NOMO-1 (cell line): ENCODE measurements at regions not wholly inside any gene's neighbourhood (a gene's known extent, or its start where the extent isn't known, plus 50 kb on each side); places are given as distances from the start of the nearest gene placed in this dataset.
"Not testable (repeated sequence)": the region's sequence is repeated elsewhere in the genome, so short reads cannot be mapped to it uniquely, and the experiment has no call there.

ENCODE experiments used
- DNase-seq, 2 experiments: peaks; one replicate each; lab custom pipeline; 2025; ENCODE audit not compliant: unreplicated experiment in 2 of 2; lab: John Stamatoyannopoulos, UW

- DNase-seq, result not testable (repeated sequence)
Measured at GRCh38 chr7:76926416-76926815, 105.7 kb downstream of the SPDYE17 start.

DNA sequence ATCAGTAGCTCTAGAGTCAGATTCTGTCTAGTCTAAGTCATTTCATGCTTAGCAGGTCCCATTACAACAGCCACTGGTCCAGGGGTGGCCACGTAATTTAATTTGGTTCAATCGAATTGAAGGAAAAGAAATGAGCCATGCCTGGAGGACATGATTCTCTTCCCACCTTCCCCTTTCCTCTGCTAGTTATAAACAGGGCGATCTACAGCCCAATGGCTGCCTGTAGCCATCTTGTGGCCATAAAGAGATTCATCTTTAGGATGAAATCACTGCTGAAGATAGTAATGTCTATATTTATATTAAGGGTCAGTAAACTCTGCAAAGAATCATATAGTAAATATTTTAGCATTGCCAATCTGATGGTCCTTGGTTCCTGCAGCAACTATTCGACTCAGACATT is 107.4 kb downstream of the SPDYE17 start:
- not testable (repeated sequence) for DNase-seq

DNA sequence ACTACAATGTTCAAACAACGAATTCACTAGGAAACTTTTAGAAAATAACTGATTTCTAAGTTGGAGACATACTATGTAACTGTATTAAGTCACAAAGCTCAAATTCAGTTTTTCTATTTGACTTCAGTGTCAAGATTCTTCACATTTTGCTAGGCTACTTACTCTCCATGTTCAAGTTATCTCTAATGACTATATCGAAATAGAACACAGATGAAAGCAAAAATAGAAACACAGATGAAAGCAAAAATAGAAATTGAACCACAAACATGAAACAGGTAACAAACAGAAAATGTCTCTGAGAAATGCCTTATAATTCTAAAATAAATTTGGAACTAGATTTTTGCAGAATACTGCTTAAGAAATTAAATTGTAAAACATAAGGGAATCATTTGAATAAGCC is 113.5 kb downstream of the SPDYE17 start:
- not testable (repeated sequence) for DNase-seq

DNA sequence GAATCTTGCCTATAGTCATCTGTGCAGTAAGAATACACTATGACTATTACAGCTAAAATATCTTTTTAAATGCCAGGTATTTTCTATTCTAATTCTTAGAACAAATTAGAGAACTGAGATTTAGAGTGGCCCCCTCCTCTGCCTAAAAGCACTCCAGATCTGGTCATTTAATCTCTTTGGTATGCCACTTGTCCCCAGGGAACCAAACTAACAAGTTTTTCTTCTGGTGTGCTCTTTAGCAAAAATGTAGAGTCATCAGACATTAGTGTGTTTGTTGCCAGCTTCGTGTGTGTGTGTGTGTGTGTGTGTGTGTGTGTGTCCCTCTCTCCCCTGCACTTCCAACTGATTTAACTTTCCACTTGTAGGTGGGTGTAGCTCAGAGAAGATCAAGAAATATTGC is 117.8 kb downstream of the SPDYE17 start:
- not testable (repeated sequence) for DNase-seq

DNA sequence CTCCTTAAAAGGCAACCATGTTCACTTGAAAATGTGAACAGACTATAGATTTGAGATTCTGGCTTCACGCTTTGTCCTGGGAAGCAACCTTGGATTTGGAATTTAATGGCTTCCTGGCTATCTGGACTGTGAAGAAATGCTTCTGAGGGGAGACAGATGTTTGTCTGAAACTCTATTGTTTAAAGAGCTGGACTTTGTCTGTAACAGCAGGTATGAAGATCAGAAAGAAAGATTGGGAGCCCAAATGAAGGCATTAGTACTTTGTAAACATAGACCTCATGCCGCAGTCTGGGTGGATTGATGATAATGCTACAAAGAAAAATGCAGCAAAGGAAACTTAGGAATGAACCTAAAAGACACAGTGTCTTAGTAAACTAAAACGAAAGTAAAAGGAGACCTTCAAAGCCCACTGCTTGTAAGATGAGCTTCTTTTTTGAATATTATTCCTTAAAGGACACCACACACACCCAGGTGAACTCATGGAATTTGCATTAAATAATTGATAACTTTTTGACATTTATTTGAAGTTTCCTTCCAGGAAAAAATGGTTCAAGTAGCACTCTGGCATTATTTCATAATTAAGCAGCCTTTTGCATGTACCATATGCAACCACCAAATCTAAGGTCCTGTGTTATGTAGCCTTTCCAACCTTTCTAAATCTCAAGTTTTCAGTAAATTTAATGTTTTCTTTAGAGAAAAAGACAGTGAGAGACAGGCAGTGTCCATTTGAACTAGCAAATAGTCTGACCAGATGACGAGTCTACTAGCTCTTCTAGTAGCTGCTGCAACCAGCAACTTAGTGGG is 119.9 kb downstream of the SPDYE17 start:
- not testable (repeated sequence) for DNase-seq

- not testable (repeated sequence) for DNase-seq
Measured at GRCh38 chr7:76904688-76905087, 127.5 kb downstream of the SPDYE17 start.

DNA sequence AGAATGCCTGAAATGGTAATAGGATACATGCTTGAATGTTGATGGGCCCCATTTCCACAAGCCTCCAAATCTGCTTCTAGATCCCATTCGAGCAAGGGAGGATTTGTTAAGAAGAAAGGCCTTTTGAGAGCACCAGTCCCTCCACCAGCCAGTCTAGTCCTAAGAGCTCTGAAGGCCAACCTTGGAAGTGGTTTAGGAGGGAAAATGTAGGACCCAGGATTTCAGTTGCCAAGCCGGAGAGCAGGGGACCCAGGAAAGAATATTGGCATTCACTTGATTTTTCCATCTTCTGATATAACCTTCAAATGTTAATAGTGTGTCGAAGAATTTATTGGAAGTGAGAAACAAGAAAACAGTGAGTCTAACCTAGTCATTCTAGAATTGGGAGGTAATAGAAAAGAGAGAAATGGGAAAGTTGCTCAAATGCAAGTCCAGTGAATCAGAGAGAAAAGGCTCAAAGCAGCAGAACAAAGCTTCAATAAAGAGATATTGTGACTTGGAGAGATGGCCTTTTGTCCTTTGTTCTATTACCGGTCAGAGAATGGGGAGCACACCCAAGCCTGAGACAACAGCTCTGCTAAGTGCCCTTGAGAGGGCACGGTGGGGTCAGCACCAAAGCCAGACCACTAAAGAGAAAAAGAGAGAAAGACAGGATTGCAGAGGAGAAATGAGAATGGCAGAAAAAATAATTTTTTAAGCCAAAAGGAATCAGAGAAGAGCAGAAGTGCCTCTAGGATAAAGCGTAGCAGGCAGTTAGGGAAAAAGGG is 130.0 kb downstream of the SPDYE17 start:
- not testable (repeated sequence) for DNase-seq

DNA sequence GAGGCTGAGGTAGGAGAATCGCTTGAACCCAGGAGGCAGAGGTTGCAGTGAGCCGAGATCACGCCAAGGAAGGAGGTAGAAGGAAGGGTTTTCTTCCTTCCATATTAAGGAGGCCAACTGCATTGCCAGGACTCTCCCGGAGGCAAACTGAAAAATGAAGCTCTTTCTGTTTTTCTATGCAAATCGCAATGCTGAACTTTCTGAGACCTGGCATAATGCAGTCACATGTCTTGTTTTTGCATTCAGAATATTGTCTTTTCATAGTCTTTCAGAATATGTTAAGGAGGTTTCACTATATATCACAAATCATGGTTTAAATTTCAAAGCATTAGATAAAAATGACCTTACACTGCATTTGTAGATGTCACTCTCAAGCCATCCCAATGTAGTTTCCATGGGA is 133.4 kb downstream of the SPDYE17 start:
- not testable (repeated sequence) for DNase-seq

- DNase-seq, result not testable (repeated sequence)
Measured at GRCh38 chr7:76897007-76897406, 135.2 kb downstream of the SPDYE17 start.

DNA sequence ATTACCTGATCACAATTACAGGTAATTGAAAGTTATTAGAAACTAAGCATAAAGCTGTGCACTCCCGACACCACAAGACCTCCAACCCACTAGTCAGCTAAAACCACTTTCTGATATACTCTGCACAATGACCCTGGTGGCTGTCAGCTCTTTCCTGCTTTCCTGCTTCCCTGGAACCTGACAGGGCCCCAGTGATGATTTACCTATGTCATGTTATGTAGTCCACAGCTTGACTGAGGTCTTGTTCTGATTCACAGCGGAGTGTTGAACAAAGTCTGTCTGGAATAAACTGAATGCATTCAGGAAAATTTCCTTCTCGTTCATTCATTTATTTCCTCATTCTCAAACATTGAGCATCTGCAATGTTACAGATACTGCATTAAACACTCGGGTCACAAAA is 136.5 kb downstream of the SPDYE17 start:
- DNase-seq, result not testable (repeated sequence)

GRCh38 chr7:76891771-76892170 is 140.4 kb downstream of the SPDYE17 start:
- not testable (repeated sequence) for DNase-seq

- not testable (repeated sequence) for DNase-seq
Measured at GRCh38 chr7:76879733-76880288, 152.3 kb downstream of the SPDYE17 start.

DNA sequence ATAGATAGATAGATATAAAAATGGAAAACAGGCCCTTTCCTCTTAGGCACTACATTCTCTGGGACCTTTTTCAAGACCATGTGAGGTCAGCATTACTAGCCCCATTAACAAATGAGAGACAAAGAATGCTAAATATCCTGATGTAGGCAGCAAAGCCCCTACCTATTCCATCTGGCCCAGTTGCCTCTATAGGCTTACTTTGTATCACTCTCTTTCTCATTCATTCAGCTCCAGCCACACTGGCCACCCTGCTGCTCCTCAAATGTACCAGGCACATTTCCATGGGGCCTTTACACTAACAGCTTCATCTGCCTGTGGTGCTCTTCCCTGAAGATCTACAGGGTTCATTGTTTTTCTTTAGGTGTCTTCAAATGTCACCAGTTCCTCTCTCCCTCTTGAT is 156.4 kb downstream of the SPDYE17 start:
- DNase-seq, result not testable (repeated sequence)

- not testable (repeated sequence) for DNase-seq
Measured at GRCh38 chr7:76870504-76870808, 161.7 kb downstream of the SPDYE17 start.

DNA sequence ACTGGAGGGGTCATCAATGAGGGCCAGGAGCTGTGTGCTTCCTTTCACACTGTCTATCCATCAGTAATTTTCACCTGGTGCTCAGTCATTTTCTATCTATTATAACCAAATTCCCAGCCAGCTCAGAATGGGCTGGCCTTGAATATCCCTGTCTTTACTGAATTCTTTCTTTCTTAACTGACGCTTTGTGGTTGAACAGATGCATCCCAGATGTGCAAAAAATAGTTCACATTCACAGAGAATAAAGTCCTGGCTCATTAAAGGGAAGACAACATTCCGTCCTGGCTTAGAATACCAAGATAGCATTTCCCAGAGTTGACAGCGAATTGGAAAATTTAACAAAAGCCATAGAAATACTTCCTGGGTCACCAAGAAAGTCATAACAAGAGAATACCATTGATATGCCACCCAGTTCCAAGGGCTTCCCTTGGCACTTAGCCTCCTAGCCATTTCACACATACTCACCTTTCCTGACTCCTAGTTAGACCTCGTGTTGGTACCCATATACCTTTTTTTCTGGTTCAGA is 164.7 kb downstream of the SPDYE17 start:
- DNase-seq, result not testable (repeated sequence)

GRCh38 chr7:76863150-76863773 is 168.9 kb downstream of the SPDYE17 start:
- not testable (repeated sequence) for DNase-seq

DNA sequence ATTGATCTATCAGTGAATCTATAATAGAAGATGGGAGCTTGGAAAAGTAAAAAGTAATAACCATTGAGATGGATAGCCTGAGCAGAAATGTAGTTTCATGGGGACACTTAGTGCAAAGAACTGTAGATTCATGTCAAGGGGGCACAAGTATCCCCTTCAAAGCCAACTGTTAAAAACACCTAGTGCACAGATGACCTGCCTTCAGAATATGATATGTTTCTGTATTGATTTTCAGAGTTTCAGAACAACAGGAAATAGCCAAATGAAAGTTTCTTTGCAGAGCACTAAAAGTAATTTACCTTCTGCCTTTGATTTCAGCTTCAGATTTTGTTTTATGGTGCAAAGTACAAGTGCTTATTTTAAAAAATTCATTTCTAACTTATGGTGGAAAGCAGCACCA is 169.9 kb downstream of the SPDYE17 start:
- not testable (repeated sequence) for DNase-seq

DNA sequence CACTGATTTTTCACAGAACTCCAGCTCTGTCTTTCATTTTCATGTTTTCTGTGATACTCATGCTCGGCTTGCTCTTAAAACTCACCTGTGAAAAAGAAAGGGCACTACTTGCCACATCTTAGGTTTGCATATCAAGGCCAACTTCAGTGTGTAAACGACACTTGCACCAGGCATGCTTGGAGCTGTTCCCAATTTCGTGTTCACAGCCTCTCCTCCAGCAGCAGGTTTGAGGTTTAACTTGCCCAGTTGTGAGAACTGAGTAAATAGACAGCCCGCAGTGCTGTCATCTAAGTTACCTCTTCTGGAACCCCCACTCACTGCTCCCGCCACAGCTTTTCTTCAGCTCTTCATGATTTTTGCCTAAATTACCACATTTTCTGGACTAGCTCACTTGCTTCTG is 172.2 kb downstream of the SPDYE17 start:
- not testable (repeated sequence) for DNase-seq

GRCh38 chr7:76854631-76855030 is 177.5 kb downstream of the SPDYE17 start:
- not testable (repeated sequence) for DNase-seq

DNA sequence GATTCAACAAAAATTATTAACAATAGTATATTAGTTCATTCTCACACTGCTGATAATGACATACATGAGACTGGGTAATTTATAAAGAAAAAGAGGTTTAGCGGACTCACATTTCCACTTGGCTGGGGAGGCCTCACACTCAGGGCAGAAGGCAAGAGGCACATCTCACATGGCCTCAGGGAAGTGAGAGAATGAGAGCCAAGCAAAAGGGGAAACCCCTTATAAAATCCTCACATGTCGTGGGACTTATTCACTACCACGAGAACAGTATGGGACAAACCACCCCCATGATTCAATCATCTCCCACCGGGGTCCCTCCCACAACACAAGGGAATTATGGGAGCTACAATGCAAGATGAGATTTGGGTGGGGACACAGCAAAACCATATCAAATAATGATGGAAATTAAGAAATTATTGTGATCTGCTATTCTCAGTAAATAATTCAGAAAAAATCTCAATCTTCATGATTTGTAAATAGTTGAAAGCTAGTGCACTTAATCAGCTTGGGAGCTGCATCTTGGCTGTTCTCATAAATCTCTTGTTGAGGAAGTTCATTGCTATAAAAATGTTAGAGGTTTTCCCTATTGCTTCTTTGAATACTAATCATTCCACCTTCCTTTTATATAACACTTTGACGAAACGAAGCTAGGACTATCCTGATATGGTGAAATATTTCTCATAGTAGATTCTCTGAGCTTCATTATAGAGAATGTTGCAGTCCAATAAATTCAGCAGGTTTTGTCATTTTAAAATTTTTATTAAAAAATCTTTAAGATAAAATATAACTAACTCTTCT is 179.2 kb downstream of the SPDYE17 start:
- DNase-seq, result not testable (repeated sequence)
